GM12873 (cell line): ENCODE measurements at regions not wholly inside any gene's neighbourhood (a gene's known extent, or its start where the extent isn't known, plus 50 kb on each side); places are given as distances from the start of the nearest gene placed in this dataset.

ENCODE experiments used
- CTCF ChIP-seq: IDR thresholded peaks from 2 replicates; pipeline ENCODE4 v1.5.1; 2012; ENCODE audit warnings: low read depth, mild to moderate bottlenecking, moderate library complexity, low read length, control low read depth; ENCODE audit not compliant: insufficient read depth; ENCODE audit errors: missing control alignments

- TF ChIP-seq CTCF, result no peak
Observed at GRCh38 chr16:80260906-80261311, 279.9 kb upstream of the DYNLRB2 start.

GRCh38 chr16:80259290-80259805, 281.4 kb upstream of the DYNLRB2 start:
- no peak for TF ChIP-seq CTCF

GRCh38 chr16:80258407-80258806, 282.4 kb upstream of the DYNLRB2 start:
- no peak for TF ChIP-seq CTCF

- TF ChIP-seq CTCF, result no peak
Observed at GRCh38 chr16:80254970-80255369, 285.8 kb upstream of the DYNLRB2 start.

GRCh38 chr16:80253741-80254140, 287.1 kb upstream of the DYNLRB2 start:
- no peak for TF ChIP-seq CTCF

- TF ChIP-seq CTCF, result no peak
Observed at GRCh38 chr16:80250381-80250780, 290.4 kb upstream of the DYNLRB2 start.

GRCh38 chr16:80233097-80233835, 307.5 kb upstream of the DYNLRB2 start:
- TF ChIP-seq CTCF, result no peak
